ENCODE measurements at regions not wholly inside any gene's neighbourhood (a gene's known extent, or its start where the extent isn't known, plus 50 kb on each side); places are given as distances from the start of the nearest gene placed in this dataset.

- H3K4me3 ChIP-seq, result no peak overlapping the region
- no peaks in the 10 kb centered on the region for H3K36me3 ChIP-seq
- ATAC-seq, result no peak
- no peak overlapping the region for H3K27ac ChIP-seq
- H3K9me3 ChIP-seq, result no peaks in the 10 kb centered on the region
- DNase-seq, result no peak
- no peaks in the 10 kb centered on the region for H3K27me3 ChIP-seq
- peaks cover 0 to 5% of the 10 kb centered on the region in 2 donors for H3K4me1 ChIP-seq
- TF ChIP-seq POLR2A (IDR thresholded peaks at IDR 0.05), result no peak
- no peak for TF ChIP-seq CTCF (IDR thresholded peaks at IDR 0.05 in 4 of 5, conservative IDR thresholded peaks at IDR 0.05 in 1 of 5)
- intact Hi-C loops (cut with DNase I; ENCODE audit: low total_unique reads), result no loop called here
- in situ Hi-C loops (cut with MboI; ENCODE audit: low sequenced_read_pairs in 4 of 4), result no loop called here
Measured at GRCh38 chr9:14516656-14517055, 176.6 kb downstream of the ZDHHC21 start.

GRCh38 chr9:14515571-14516198, 177.5 kb downstream of the ZDHHC21 start:
- Histone ChIP-seq H3K27ac (peak overlapping the region in 1 of 4 donors; percentile 43), H3K4me3 (no peak overlapping the region), H3K36me3 (no peaks in the 10 kb centered on the region), H3K4me1 (peaks cover 0 to 5% of the 10 kb centered on the region in 2 donors), H3K27me3 (no peaks in the 10 kb centered on the region), H3K9me3 (no peaks in the 10 kb centered on the region)
- ATAC-seq, result peak; percentile 93 to 96
- in situ Hi-C loops (cut with MboI; ENCODE audit: low sequenced_read_pairs in 4 of 4), result no loop called here
- intact Hi-C loops (cut with DNase I; ENCODE audit: low total_unique reads), result no loop called here
- TF ChIP-seq CTCF (IDR thresholded peaks at IDR 0.05 in 4 of 5, conservative IDR thresholded peaks at IDR 0.05 in 1 of 5) (no peak), POLR2A (IDR thresholded peaks at IDR 0.05) (no peak)
- peak; percentile 62 to 79 for DNase-seq

- Histone ChIP-seq H3K9me3 (no peaks in the 10 kb centered on the region), H3K4me1 (peaks cover 0 to 5% of the 10 kb centered on the region in 2 donors), H3K36me3 (no peaks in the 10 kb centered on the region), H3K27me3 (no peaks in the 10 kb centered on the region), H3K4me3 (no peak overlapping the region), H3K27ac (no peak overlapping the region)
- in situ Hi-C loops (cut with MboI; ENCODE audit: low sequenced_read_pairs in 4 of 4) (no loop called here), intact Hi-C loops (cut with DNase I; ENCODE audit: low total_unique reads) (no loop called here)
- no peak for ATAC-seq
- DNase-seq, result no peak
- TF ChIP-seq CTCF (IDR thresholded peaks at IDR 0.05 in 4 of 5, conservative IDR thresholded peaks at IDR 0.05 in 1 of 5) (no peak), POLR2A (IDR thresholded peaks at IDR 0.05) (no peak)
Measured at GRCh38 chr9:14515049-14515448, 178.2 kb downstream of the ZDHHC21 start.

- H3K4me3 ChIP-seq, result no peak overlapping the region
- TF ChIP-seq POLR2A (IDR thresholded peaks at IDR 0.05) (no peak), CTCF (IDR thresholded peaks at IDR 0.05 in 4 of 5, conservative IDR thresholded peaks at IDR 0.05 in 1 of 5) (no peak)
- H3K4me1 ChIP-seq, result peaks cover 0 to 5% of the 10 kb centered on the region in 2 donors
- H3K9me3 ChIP-seq, result no peaks in the 10 kb centered on the region
- no peaks in the 10 kb centered on the region for H3K36me3 ChIP-seq
- no peak for DNase-seq
- intact Hi-C loops (cut with DNase I; ENCODE audit: low total_unique reads), result no loop called here
- no peak overlapping the region for H3K27ac ChIP-seq
- no peak for ATAC-seq
- in situ Hi-C loops (cut with MboI; ENCODE audit: low sequenced_read_pairs in 4 of 4), result no loop called here
- H3K27me3 ChIP-seq, result no peaks in the 10 kb centered on the region
Measured at GRCh38 chr9:14512942-14513341, 180.3 kb downstream of the ZDHHC21 start.

- no peak overlapping the region for H3K4me3 ChIP-seq
- ATAC-seq, result no peak
- no peaks in the 10 kb centered on the region for H3K36me3 ChIP-seq
- peaks cover 0 to under 1% (median 0%) of the 10 kb centered on the region in 3 donors for H3K27me3 ChIP-seq
- in situ Hi-C loops (cut with MboI; ENCODE audit: low sequenced_read_pairs in 4 of 4) (no loop called here), intact Hi-C loops (cut with DNase I; ENCODE audit: low total_unique reads) (no loop called here)
- no peak for TF ChIP-seq CTCF (IDR thresholded peaks at IDR 0.05 in 4 of 5, conservative IDR thresholded peaks at IDR 0.05 in 1 of 5)
- no peak for TF ChIP-seq POLR2A (IDR thresholded peaks at IDR 0.05)
- H3K4me1 ChIP-seq, result peaks cover 0 to 5% of the 10 kb centered on the region in 2 donors
- H3K27ac ChIP-seq, result no peak overlapping the region
- no peaks in the 10 kb centered on the region for H3K9me3 ChIP-seq
- no peak for DNase-seq
Measured at GRCh38 chr9:14511452-14511851, 181.8 kb downstream of the ZDHHC21 start.

Measured in gastrocnemius medialis (tissue), 4 donors.